ENCODE measurements at regions not wholly inside any gene's neighbourhood (a gene's known extent, or its start where the extent isn't known, plus 50 kb on each side); places are given as distances from the start of the nearest gene placed in this dataset.

GRCh38 chr2:774436-774835 lies 97.2 kb upstream of the TMEM18 start:
- TF ChIP-seq POLR2A (IDR thresholded peaks at IDR 0.05; ENCODE audit: low read length) (no peak), GATA1 (IDR thresholded peaks at IDR 0.05; ENCODE audit: low read depth, low read length) (no peak)

Data from erythroblast (primary cell).